G401.6 (cell line): ENCODE measurements at regions not wholly inside any gene's neighbourhood (a gene's known extent, or its start where the extent isn't known, plus 50 kb on each side); places are given as distances from the start of the nearest gene placed in this dataset.
"Not testable (repeated sequence)": the region's sequence is repeated elsewhere in the genome, so short reads cannot be mapped to it uniquely, and the experiment has no call there.

ENCODE experiments used
- FAIRE-seq: peaks from 2 replicates; lab custom pipeline; 2012; peaks lifted over from hg19 to GRCh38; lab: Jason Lieb, UNC

- no peak for FAIRE-seq
Measured at GRCh38 chr6:9936551-9936950, 478.3 kb downstream of the TFAP2A start.

- FAIRE-seq = no peak
Measured at GRCh38 chr6:9933677-9934076, 481.2 kb downstream of the TFAP2A start.

- no peak for FAIRE-seq
Measured at GRCh38 chr6:9927275-9927674, 487.6 kb downstream of the TFAP2A start.

- FAIRE-seq = no peak
Measured at GRCh38 chr6:9924971-9925370, 489.9 kb downstream of the TFAP2A start.

- FAIRE-seq = no peak
Measured at GRCh38 chr6:9921366-9921765, 493.5 kb downstream of the TFAP2A start.

GRCh38 chr6:9914951-9915350, 499.9 kb downstream of the TFAP2A start:
- no peak for FAIRE-seq

GRCh38 chr6:9901376-9901775, 513.5 kb downstream of the TFAP2A start:
- FAIRE-seq = no peak

GRCh38 chr6:9896806-9897205, 518.1 kb downstream of the TFAP2A start:
- no peak for FAIRE-seq

GRCh38 chr6:9890893-9891292, 524.0 kb downstream of the TFAP2A start:
- FAIRE-seq = no peak

GRCh38 chr6:9890469-9890868, 524.4 kb downstream of the TFAP2A start:
- no peak for FAIRE-seq

GRCh38 chr6:9878535-9878934, 536.3 kb downstream of the TFAP2A start:
- FAIRE-seq = no peak

- FAIRE-seq = no peak
Measured at GRCh38 chr6:9875605-9876353, 539.1 kb downstream of the TFAP2A start.

- FAIRE-seq = no peak
Measured at GRCh38 chr6:9862603-9863167, 552.2 kb downstream of the TFAP2A start.

GRCh38 chr6:9851541-9852380, 563.1 kb downstream of the TFAP2A start:
- FAIRE-seq = no peak

GRCh38 chr6:9851006-9851405, 563.9 kb downstream of the TFAP2A start:
- no peak for FAIRE-seq

GRCh38 chr6:9848094-9848493, 566.8 kb downstream of the TFAP2A start:
- FAIRE-seq = no peak

- no peak for FAIRE-seq
Measured at GRCh38 chr6:9841886-9842725, 572.8 kb downstream of the TFAP2A start.

- FAIRE-seq = no peak
Measured at GRCh38 chr6:9834233-9834632, 580.6 kb downstream of the TFAP2A start.

GRCh38 chr6:9831783-9832182, 583.1 kb downstream of the TFAP2A start:
- FAIRE-seq = no peak

GRCh38 chr6:9830808-9831207, 584.1 kb downstream of the TFAP2A start:
- no peak for FAIRE-seq

GRCh38 chr6:9825526-9825925, 589.3 kb downstream of the TFAP2A start:
- FAIRE-seq = no peak

GRCh38 chr6:9810727-9811126, 604.1 kb downstream of the TFAP2A start:
- FAIRE-seq = not testable (repeated sequence)
